Activated CD8-positive, alpha-beta T cell treated with anti-CD3 and anti-CD28 coated beads, Interleukin-2, amount 10 ng/mL, durations not matched to agents 7 days and 5 days (primary cell): ENCODE measurements at regions not wholly inside any gene's neighbourhood (a gene's known extent, or its start where the extent isn't known, plus 50 kb on each side); places are given as distances from the start of the nearest gene placed in this dataset.

Experiments used
- ATAC-seq: fragments of 150-1000 bp; cut with Tn5 transposase; one replicate; pipeline ENCODE4 v1.10.0; 2021; ENCODE audit warnings: moderate library complexity
- CTCF ChIA-PET: fragments of 350-600 bp; sonication (Branson Sonifier 250); formaldehyde crosslinking; loops from one replicate; lab custom pipeline; 2021; ENCODE audit warnings: antibody characterized with exemption; lab: Charles Lee
- POLR2A ChIA-PET: fragments of 350-600 bp; sonication (Branson Sonifier 250); formaldehyde crosslinking; loops from one replicate; lab custom pipeline; 2021; ENCODE audit warnings: antibody characterized with exemption; lab: Charles Lee
- DNase-seq: peaks from one replicate; pipeline ENCODE4 v3.0.0-alpha.2; 2020
- H3K27ac Mint-ChIP-seq: one replicate; pipeline ENCODE4 v1.8.0; 2021; ENCODE audit warnings: mild to moderate bottlenecking, mixed read lengths
- H3K27me3 Mint-ChIP-seq: one replicate; pipeline ENCODE4 v1.8.0; 2021; ENCODE audit warnings: low read depth, mixed read lengths
- H3K36me3 Mint-ChIP-seq: one replicate; pipeline ENCODE4 v1.8.0; 2021; ENCODE audit warnings: low read depth, mixed read lengths
- H3K4me1 Mint-ChIP-seq: one replicate; pipeline ENCODE4 v1.8.0; 2021; ENCODE audit warnings: low read depth, mixed read lengths
- H3K4me3 Mint-ChIP-seq: one replicate; pipeline ENCODE4 v1.8.0; 2021; ENCODE audit warnings: mild to moderate bottlenecking, mixed read lengths
- H3K9me3 Mint-ChIP-seq: one replicate; pipeline ENCODE4 v1.8.0; 2022; ENCODE audit warnings: mixed read lengths; ENCODE audit not compliant: insufficient read depth

- DNase-seq = no peak
- Mint-ChIP-seq H3K4me3 (no peak overlapping the region), H3K9me3 (no peaks in the 10 kb centered on the region), H3K4me1 (no peaks in the 10 kb centered on the region), H3K36me3 (no peaks in the 10 kb centered on the region), H3K27ac (no peak overlapping the region), H3K27me3 (peaks cover 7% of the 10 kb centered on the region)
- ChIA-PET CTCF (no interaction called here), POLR2A (no interaction called here)
- ATAC-seq = no peak
Measured at GRCh38 chr9:571741-572140, 269.8 kb upstream of the DMRT1 start.

- DNase-seq = no peak
- ATAC-seq = no peak
- no peaks in the 10 kb centered on the region for H3K4me1 Mint-ChIP-seq
- no peaks in the 10 kb centered on the region for H3K9me3 Mint-ChIP-seq
- POLR2A ChIA-PET = no interaction called here
- H3K4me3 Mint-ChIP-seq = no peak overlapping the region
- H3K27me3 Mint-ChIP-seq = peaks cover 3% of the 10 kb centered on the region
- H3K36me3 Mint-ChIP-seq = no peaks in the 10 kb centered on the region
- CTCF ChIA-PET = interaction anchor here (1.2 kb wide), 1 partner anchor 11 kb away, joined by 3 read pairs; no protein-coding TSS in a partner anchor
- no peak overlapping the region for H3K27ac Mint-ChIP-seq
Measured at GRCh38 chr9:573691-574410, 267.6 kb upstream of the DMRT1 start.

GRCh38 chr9:575139-575538 is 266.4 kb upstream of the DMRT1 start:
- ATAC-seq (no peak), DNase-seq (no peak)
- H3K36me3 Mint-ChIP-seq = no peaks in the 10 kb centered on the region
- CTCF ChIA-PET = no interaction called here
- POLR2A ChIA-PET = no interaction called here
- no peak overlapping the region for H3K27ac Mint-ChIP-seq
- H3K27me3 Mint-ChIP-seq = peaks cover 5% of the 10 kb centered on the region
- no peak overlapping the region for H3K4me3 Mint-ChIP-seq
- no peaks in the 10 kb centered on the region for H3K4me1 Mint-ChIP-seq
- no peaks in the 10 kb centered on the region for H3K9me3 Mint-ChIP-seq

GRCh38 chr9:580652-581342 is 260.7 kb upstream of the DMRT1 start:
- no peaks in the 10 kb centered on the region for H3K4me1 Mint-ChIP-seq
- POLR2A ChIA-PET = no interaction called here
- CTCF ChIA-PET = interaction anchor here (0.6 kb wide), 1 partner anchor 409 kb away, joined by 3 read pairs; no protein-coding TSS in a partner anchor
- no peak for DNase-seq
- no peak overlapping the region for H3K4me3 Mint-ChIP-seq
- no peaks in the 10 kb centered on the region for H3K9me3 Mint-ChIP-seq
- H3K36me3 Mint-ChIP-seq = no peaks in the 10 kb centered on the region
- ATAC-seq = no peak
- H3K27ac Mint-ChIP-seq = no peak overlapping the region
- peaks cover 3% of the 10 kb centered on the region for H3K27me3 Mint-ChIP-seq

GRCh38 chr9:581673-582497 is 259.6 kb upstream of the DMRT1 start:
- Mint-ChIP-seq H3K36me3 (no peaks in the 10 kb centered on the region), H3K27ac (no peak overlapping the region), H3K4me1 (no peaks in the 10 kb centered on the region), H3K27me3 (peaks cover 3% of the 10 kb centered on the region), H3K9me3 (no peaks in the 10 kb centered on the region), H3K4me3 (no peak overlapping the region)
- DNase-seq = no peak
- ChIA-PET POLR2A (no interaction called here), CTCF (no interaction called here)
- ATAC-seq = no peak

GRCh38 chr9:582775-583174 is 258.7 kb upstream of the DMRT1 start:
- ChIA-PET POLR2A (no interaction called here), CTCF (no interaction called here)
- H3K36me3 Mint-ChIP-seq = no peaks in the 10 kb centered on the region
- no peaks in the 10 kb centered on the region for H3K9me3 Mint-ChIP-seq
- H3K27ac Mint-ChIP-seq = no peak overlapping the region
- H3K27me3 Mint-ChIP-seq = peaks cover 3% of the 10 kb centered on the region
- no peak overlapping the region for H3K4me3 Mint-ChIP-seq
- DNase-seq = no peak
- no peak for ATAC-seq
- H3K4me1 Mint-ChIP-seq = no peaks in the 10 kb centered on the region

GRCh38 chr9:587527-587926 is 254.0 kb upstream of the DMRT1 start:
- no peaks in the 10 kb centered on the region for H3K36me3 Mint-ChIP-seq
- H3K27ac Mint-ChIP-seq = no peak overlapping the region
- CTCF ChIA-PET = no interaction called here
- POLR2A ChIA-PET = no interaction called here
- H3K4me1 Mint-ChIP-seq = peaks cover 7% of the 10 kb centered on the region
- no peaks in the 10 kb centered on the region for H3K27me3 Mint-ChIP-seq
- no peak overlapping the region for H3K4me3 Mint-ChIP-seq
- H3K9me3 Mint-ChIP-seq = no peaks in the 10 kb centered on the region
- DNase-seq = no peak
- ATAC-seq = no peak

GRCh38 chr9:588981-589380 is 252.5 kb upstream of the DMRT1 start:
- Mint-ChIP-seq H3K4me1 (peaks cover 7% of the 10 kb centered on the region), H3K4me3 (no peak overlapping the region), H3K27me3 (peaks cover 2% of the 10 kb centered on the region), H3K27ac (no peak overlapping the region), H3K36me3 (no peaks in the 10 kb centered on the region), H3K9me3 (no peaks in the 10 kb centered on the region)
- ChIA-PET POLR2A (no interaction called here), CTCF (no interaction called here)
- ATAC-seq (no peak), DNase-seq (no peak)

- ChIA-PET CTCF (no interaction called here), POLR2A (no interaction called here)
- DNase-seq = no peak
- Mint-ChIP-seq H3K36me3 (no peaks in the 10 kb centered on the region), H3K9me3 (no peaks in the 10 kb centered on the region), H3K4me1 (peaks cover 7% of the 10 kb centered on the region), H3K27me3 (peaks cover 2% of the 10 kb centered on the region), H3K27ac (no peak overlapping the region), H3K4me3 (no peak overlapping the region)
- no peak for ATAC-seq
Measured at GRCh38 chr9:589723-590122, 251.8 kb upstream of the DMRT1 start.

- ChIA-PET CTCF (no interaction called here), POLR2A (no interaction called here)
- no peak overlapping the region for H3K4me3 Mint-ChIP-seq
- H3K9me3 Mint-ChIP-seq = no peaks in the 10 kb centered on the region
- ATAC-seq (no peak), DNase-seq (no peak)
- H3K27me3 Mint-ChIP-seq = peaks cover 6% of the 10 kb centered on the region
- H3K4me1 Mint-ChIP-seq = peaks cover 7% of the 10 kb centered on the region
- H3K27ac Mint-ChIP-seq = no peak overlapping the region
- H3K36me3 Mint-ChIP-seq = no peaks in the 10 kb centered on the region
Measured at GRCh38 chr9:591292-591691, 250.2 kb upstream of the DMRT1 start.

GRCh38 chr9:592225-592624 is 249.3 kb upstream of the DMRT1 start:
- Mint-ChIP-seq H3K27ac (no peak overlapping the region), H3K4me1 (peaks cover 7% of the 10 kb centered on the region), H3K9me3 (no peaks in the 10 kb centered on the region), H3K27me3 (peaks cover 8% of the 10 kb centered on the region), H3K36me3 (no peaks in the 10 kb centered on the region), H3K4me3 (no peak overlapping the region)
- DNase-seq = no peak
- POLR2A ChIA-PET = no interaction called here
- CTCF ChIA-PET = no interaction called here
- no peak for ATAC-seq

GRCh38 chr9:592733-593132 is 248.8 kb upstream of the DMRT1 start:
- peaks cover 8% of the 10 kb centered on the region for H3K27me3 Mint-ChIP-seq
- ChIA-PET CTCF (no interaction called here), POLR2A (no interaction called here)
- H3K4me1 Mint-ChIP-seq = peaks cover 7% of the 10 kb centered on the region
- no peak overlapping the region for H3K4me3 Mint-ChIP-seq
- DNase-seq (no peak), ATAC-seq (no peak)
- no peaks in the 10 kb centered on the region for H3K9me3 Mint-ChIP-seq
- H3K36me3 Mint-ChIP-seq = no peaks in the 10 kb centered on the region
- H3K27ac Mint-ChIP-seq = no peak overlapping the region
